ENCODE measurements at regions not wholly inside any gene's neighbourhood (a gene's known extent, or its start where the extent isn't known, plus 50 kb on each side); places are given as distances from the start of the nearest gene placed in this dataset.

GRCh38 chr14:54225457-54226060 lies 171.2 kb upstream of the CDKN3 start:
- H3K4me3 ChIP-seq = no peak overlapping the region
- no peak overlapping the region for H3K27ac ChIP-seq
- no peaks in the 10 kb centered on the region for H3K9me3 ChIP-seq
- H3K27me3 ChIP-seq (replicated peaks; ENCODE audit: insufficient read depth) = no peaks in the 10 kb centered on the region
- TF ChIP-seq CTCF (IDR thresholded peaks at IDR 0.05) = no peak
- no peak for TF ChIP-seq POLR2AphosphoS5 (IDR thresholded peaks at IDR 0.05)
- TF ChIP-seq POLR2A (IDR thresholded peaks at IDR 0.05) = no peak
- 28% methylated on average over 7 of the region's 7 CpGs for WGBS
- DNase-seq (ENCODE audit: low spot score) = no peak
- no peaks in the 10 kb centered on the region for H3K36me3 ChIP-seq
- intact Hi-C loops (cut with DNase I) = no loop called here
- H3K4me1 ChIP-seq (replicated peaks) = no peaks in the 10 kb centered on the region

GRCh38 chr14:54226103-54226502 lies 170.7 kb upstream of the CDKN3 start:
- TF ChIP-seq POLR2A (IDR thresholded peaks at IDR 0.05) (no peak), POLR2AphosphoS5 (IDR thresholded peaks at IDR 0.05) (no peak)
- Histone ChIP-seq H3K36me3 (no peaks in the 10 kb centered on the region), H3K9me3 (no peaks in the 10 kb centered on the region), H3K4me3 (no peak overlapping the region), H3K4me1 (replicated peaks) (no peaks in the 10 kb centered on the region), H3K27me3 (replicated peaks; ENCODE audit: insufficient read depth) (no peaks in the 10 kb centered on the region), H3K27ac (no peak overlapping the region)
- WGBS = 69% methylated on average over 2 of the region's 2 CpGs
- no peak for DNase-seq (ENCODE audit: low spot score)
- intact Hi-C loops (cut with DNase I) = no loop called here

- H3K36me3 ChIP-seq = no peaks in the 10 kb centered on the region
- H3K27me3 ChIP-seq (replicated peaks; ENCODE audit: insufficient read depth) = no peaks in the 10 kb centered on the region
- TF ChIP-seq POLR2AphosphoS5 (IDR thresholded peaks at IDR 0.05) (no peak), POLR2A (IDR thresholded peaks at IDR 0.05) (no peak), CTCF (IDR thresholded peaks at IDR 0.05) (no peak)
- H3K4me1 ChIP-seq (replicated peaks) = no peaks in the 10 kb centered on the region
- 99% methylated on average over 2 of the region's 2 CpGs for WGBS
- intact Hi-C loops (cut with DNase I) = no loop called here
- no peak for DNase-seq (ENCODE audit: low spot score)
- no peak overlapping the region for H3K27ac ChIP-seq
- no peak overlapping the region for H3K4me3 ChIP-seq
- no peaks in the 10 kb centered on the region for H3K9me3 ChIP-seq
Observed at GRCh38 chr14:54226558-54226957, 170.2 kb upstream of the CDKN3 start.

GRCh38 chr14:54229136-54229535 lies 167.7 kb upstream of the CDKN3 start:
- intact Hi-C loops (cut with DNase I) = no loop called here
- 74% methylated on average over 1 of the region's 1 CpG for WGBS
- Histone ChIP-seq H3K36me3 (no peaks in the 10 kb centered on the region), H3K27me3 (replicated peaks; ENCODE audit: insufficient read depth) (no peaks in the 10 kb centered on the region), H3K9me3 (no peaks in the 10 kb centered on the region), H3K4me3 (no peak overlapping the region), H3K4me1 (replicated peaks) (no peaks in the 10 kb centered on the region), H3K27ac (no peak overlapping the region)
- DNase-seq (ENCODE audit: low spot score) = no peak
- TF ChIP-seq POLR2AphosphoS5 (IDR thresholded peaks at IDR 0.05) (no peak), POLR2A (IDR thresholded peaks at IDR 0.05) (no peak), CTCF (IDR thresholded peaks at IDR 0.05) (no peak)

GRCh38 chr14:54230645-54231044 lies 166.2 kb upstream of the CDKN3 start:
- WGBS = 41% methylated on average over 1 of the region's 1 CpG
- Histone ChIP-seq H3K36me3 (no peaks in the 10 kb centered on the region), H3K27ac (no peak overlapping the region), H3K9me3 (no peaks in the 10 kb centered on the region), H3K4me3 (no peak overlapping the region), H3K27me3 (replicated peaks; ENCODE audit: insufficient read depth) (no peaks in the 10 kb centered on the region), H3K4me1 (replicated peaks) (no peaks in the 10 kb centered on the region)
- intact Hi-C loops (cut with DNase I) = no loop called here
- no peak for DNase-seq (ENCODE audit: low spot score)
- TF ChIP-seq POLR2AphosphoS5 (IDR thresholded peaks at IDR 0.05) (no peak), POLR2A (IDR thresholded peaks at IDR 0.05) (no peak), CTCF (IDR thresholded peaks at IDR 0.05) (no peak)
